ENCODE measurements at regions not wholly inside any gene's neighbourhood (a gene's known extent, or its start where the extent isn't known, plus 50 kb on each side); places are given as distances from the start of the nearest gene placed in this dataset.
"Not testable (repeated sequence)": the region's sequence is repeated elsewhere in the genome, so short reads cannot be mapped to it uniquely, and the experiment has no call there.

DNA sequence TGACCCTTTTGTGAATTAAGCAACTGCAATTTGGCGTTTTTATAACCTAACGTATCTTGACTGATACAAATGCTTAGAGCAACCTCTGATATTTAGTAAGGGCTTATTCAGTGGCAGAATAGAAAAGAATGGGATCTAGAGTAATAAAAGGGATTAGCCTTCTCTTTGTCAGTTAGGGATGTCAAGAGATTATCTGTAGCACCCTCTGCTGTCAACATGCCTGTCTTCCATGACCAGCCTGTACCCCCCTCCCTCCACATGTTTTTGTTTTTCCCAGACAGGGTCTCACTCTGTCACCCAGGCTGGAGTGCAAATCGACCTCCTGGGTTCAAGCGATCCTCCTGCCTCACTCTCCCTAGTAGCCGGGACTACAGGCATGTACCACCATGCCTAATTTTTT, 198.1 kb downstream of the NPIPA7 start:
- not testable (repeated sequence) for H3K4me3 ChIP-seq (ENCODE audit: low read depth, low read length); H3K4me1 ChIP-seq (ENCODE audit: insufficient read depth); DNase-seq (ENCODE audit: extremely low spot score); H3K36me3 ChIP-seq (ENCODE audit: insufficient read depth); H3K27ac ChIP-seq (ENCODE audit: low read depth)
- WGBS = 56% methylated on average over 5 of the region's 5 CpGs

DNA sequence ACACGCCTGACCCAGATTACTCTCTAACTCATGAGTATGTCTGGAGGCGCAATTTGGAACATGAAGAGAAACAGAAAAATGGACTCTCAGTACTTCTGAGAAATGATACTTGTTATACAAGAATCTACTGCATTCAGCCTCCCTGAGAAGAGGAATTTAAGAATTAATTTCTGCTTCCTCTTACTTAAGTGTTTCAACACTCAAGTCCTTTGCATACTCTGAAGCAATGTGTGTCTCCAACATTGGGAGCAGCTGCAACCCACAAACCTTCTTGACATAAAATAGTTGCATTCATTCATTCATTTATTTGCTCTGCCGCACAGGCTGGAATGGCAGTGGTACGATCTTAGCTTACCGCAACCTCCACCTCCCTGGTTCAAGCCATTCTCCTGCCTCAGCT, 199.8 kb downstream of the NPIPA7 start:
- Histone ChIP-seq H3K4me3 (ENCODE audit: low read depth, low read length) (no peak overlapping the region), H3K27ac (ENCODE audit: low read depth) (no peak overlapping the region)
- 91% methylated on average over 5 of the region's 5 CpGs for WGBS

DNA sequence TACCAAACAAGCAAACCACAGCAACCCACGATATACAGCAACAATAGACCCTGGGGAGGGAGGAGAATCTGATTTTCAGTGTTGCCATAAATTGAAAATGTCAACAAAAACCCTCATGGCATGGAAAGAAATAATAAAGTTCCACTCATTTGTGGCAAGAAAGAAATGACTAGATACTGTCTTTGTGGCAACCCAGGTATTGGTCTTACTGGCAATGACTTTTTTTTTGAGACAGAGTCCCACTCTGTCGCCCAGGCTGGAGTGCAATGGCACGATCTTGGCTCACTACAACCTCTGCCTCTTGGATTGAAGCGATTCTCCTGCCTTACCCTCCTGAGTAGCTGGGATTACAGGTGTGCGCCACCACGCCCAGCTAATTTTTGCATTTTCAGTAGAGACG, 204.0 kb downstream of the NPIPA7 start:
- WGBS = 87% methylated on average over 7 of the region's 7 CpGs
- not testable (repeated sequence) for DNase-seq (ENCODE audit: extremely low spot score); H3K4me3 ChIP-seq (ENCODE audit: low read depth, low read length); H3K27ac ChIP-seq (ENCODE audit: low read depth); H3K36me3 ChIP-seq (ENCODE audit: insufficient read depth); H3K4me1 ChIP-seq (ENCODE audit: insufficient read depth)

More for the DNA sequence above, 199.8 kb downstream of the NPIPA7 start:
- H3K4me1 ChIP-seq (ENCODE audit: insufficient read depth) = no peaks in the 10 kb centered on the region
- no peaks in the 10 kb centered on the region for H3K36me3 ChIP-seq (ENCODE audit: insufficient read depth)
- DNase-seq (ENCODE audit: extremely low spot score) = no peak

DNA sequence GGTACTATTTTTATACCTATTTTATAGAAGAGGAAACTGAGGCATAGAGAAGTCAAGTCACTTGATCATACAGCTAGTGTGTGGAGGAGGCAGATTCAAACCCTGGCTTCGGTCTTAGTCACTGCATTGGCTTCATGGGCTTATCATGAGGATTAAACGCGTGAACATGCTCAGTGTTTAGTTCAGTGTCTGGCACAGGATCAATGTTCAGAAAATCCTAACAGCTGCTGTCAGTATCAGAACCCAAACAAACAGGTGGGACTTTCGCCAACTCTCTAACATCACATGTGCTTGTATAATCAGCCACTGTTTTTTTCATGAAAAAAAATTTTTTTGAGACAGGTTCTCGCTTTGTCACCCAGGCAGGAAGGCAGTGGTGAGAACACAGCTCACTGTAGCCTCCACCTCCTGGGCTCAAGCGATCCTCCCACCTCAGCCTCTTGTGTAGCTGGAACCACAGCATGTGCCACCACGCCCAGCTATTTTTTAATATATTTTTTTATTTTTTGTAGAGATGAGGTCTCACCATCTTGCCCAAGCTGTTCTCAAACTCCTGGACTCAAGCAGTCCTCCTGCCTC, 207.2 kb downstream of the NPIPA7 start:
- WGBS = 61% methylated on average over 6 of the region's 7 CpGs
- not testable (repeated sequence) for H3K4me1 ChIP-seq (ENCODE audit: insufficient read depth); H3K4me3 ChIP-seq (ENCODE audit: low read depth, low read length); H3K36me3 ChIP-seq (ENCODE audit: insufficient read depth); DNase-seq (ENCODE audit: extremely low spot score); H3K27ac ChIP-seq (ENCODE audit: low read depth)

DNA sequence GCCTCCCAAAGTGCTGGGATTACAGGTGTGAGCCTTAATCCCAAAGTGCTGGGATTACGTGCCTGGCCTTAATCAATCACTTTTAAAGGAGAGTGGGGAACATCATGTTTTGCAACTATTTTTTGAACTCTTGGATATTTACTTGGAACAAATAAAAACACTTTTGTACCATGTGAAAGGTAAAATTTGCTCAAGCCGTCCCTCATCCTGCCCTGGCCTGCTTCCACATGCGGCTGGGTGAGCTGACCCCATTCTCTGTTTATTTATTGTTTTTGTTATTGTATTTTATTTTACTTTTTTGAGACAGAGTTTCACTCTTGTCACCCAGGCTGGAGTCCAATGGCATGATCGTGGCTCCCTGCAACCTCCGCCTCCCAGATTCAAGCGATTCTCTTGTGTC, 208.0 kb downstream of the NPIPA7 start:
- H3K27ac ChIP-seq (ENCODE audit: low read depth); DNase-seq (ENCODE audit: extremely low spot score); H3K36me3 ChIP-seq (ENCODE audit: insufficient read depth); H3K4me3 ChIP-seq (ENCODE audit: low read depth, low read length); H3K4me1 ChIP-seq (ENCODE audit: insufficient read depth): not testable (repeated sequence)
- WGBS = 92% methylated on average over 4 of the region's 6 CpGs

DNA sequence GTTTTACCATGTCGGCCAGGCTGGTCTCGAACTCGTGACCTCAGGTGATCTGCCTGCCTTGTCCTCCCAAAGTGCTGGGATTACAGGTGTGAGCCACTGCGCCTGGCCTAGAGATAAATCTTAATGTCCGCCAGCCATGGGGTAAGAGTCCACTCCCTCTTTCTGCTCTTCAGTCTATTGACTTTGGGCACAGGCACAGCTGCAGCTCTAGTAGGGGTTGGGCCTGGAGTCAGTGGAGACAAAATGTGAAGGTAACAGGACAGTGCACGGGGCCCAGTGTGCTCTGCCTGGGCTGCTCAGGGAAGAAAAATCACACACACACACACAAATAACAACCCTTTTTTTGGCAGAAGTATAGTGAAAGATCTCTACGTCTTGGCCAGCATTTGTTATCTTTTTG, 209.5 kb downstream of the NPIPA7 start:
- not testable (repeated sequence) for H3K27ac ChIP-seq (ENCODE audit: low read depth); DNase-seq (ENCODE audit: extremely low spot score)
- WGBS = 79% methylated on average over 7 of the region's 7 CpGs

DNA sequence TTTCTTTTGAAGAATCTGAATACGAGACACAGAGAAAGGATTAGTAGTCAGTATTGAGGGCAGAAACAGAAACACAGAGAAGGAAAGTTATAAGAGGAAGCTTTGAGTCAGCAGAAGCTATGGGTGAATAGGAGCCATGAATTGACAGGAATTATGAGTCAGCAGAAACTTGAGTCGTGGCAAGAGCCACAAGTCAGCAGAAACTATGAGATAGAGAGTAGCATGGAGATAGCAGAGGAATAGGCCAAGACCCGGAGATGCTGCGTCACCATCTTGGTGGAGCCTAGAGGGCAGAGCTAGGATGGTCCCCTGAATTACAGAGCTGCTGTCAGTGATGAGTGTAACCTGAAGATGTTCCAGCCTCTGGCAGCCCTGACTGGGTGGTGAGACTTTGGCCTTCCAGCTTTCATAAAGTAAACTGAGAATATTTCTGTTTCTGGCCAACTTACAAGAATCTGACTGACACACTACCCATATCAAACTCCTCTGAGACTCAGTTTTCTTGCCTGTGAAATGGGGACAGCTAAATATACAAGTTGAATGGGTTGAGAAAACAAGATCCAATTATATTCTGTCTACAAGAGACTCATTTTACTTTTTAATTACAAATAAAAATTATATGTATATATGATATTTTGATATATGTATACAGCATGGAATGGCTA, 211.8 kb downstream of the NPIPA7 start:
- WGBS = 46% methylated on average over 2 of the region's 4 CpGs
- DNase-seq (ENCODE audit: extremely low spot score); H3K27ac ChIP-seq (ENCODE audit: low read depth); H3K4me3 ChIP-seq (ENCODE audit: low read depth, low read length); H3K36me3 ChIP-seq (ENCODE audit: insufficient read depth); H3K4me1 ChIP-seq (ENCODE audit: insufficient read depth): not testable (repeated sequence)

More for the DNA sequence above, 209.5 kb downstream of the NPIPA7 start:
- not testable (repeated sequence) for H3K4me3 ChIP-seq (ENCODE audit: low read depth, low read length); H3K4me1 ChIP-seq (ENCODE audit: insufficient read depth); H3K36me3 ChIP-seq (ENCODE audit: insufficient read depth)

DNA sequence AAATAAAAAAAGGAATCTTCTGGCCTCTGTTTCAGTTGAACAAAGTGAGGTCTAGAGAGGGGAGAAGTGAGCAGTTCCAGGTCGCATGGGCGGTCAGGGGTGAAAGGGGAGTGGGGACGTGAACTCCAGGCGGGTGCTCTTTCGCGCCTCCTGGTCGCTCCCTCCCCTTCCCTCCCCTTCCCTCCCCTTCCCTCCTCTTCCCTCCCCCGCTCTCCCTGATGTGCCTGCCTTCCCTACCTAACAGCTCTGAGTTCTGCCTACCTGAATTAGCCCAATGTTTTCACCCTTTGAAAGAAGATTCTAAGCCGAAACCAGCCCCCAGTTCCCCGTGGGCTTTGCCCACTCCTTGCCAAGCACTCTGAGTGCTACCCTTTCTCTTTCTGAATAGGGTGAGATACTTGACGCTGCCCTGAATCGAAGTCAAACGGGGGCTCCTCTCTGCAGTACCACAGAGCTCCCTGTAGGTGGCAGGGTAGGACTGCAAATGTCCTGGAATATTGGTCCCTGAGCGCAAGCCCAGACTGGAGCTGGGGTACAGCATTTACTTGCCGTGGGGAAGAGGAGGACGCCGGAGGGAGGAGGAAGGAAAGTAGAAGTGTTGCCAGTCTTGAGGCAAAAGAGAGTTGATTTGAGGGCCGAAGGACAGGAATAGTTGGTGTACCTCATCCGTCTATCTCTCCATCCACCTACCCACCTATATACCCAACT, 214.4 kb downstream of the NPIPA7 start:
- not testable (repeated sequence) for H3K4me1 ChIP-seq (ENCODE audit: insufficient read depth); H3K4me3 ChIP-seq (ENCODE audit: low read depth, low read length); DNase-seq (ENCODE audit: extremely low spot score); H3K36me3 ChIP-seq (ENCODE audit: insufficient read depth); H3K27ac ChIP-seq (ENCODE audit: low read depth)
- 11% methylated on average over 16 of the region's 19 CpGs for WGBS

DNA sequence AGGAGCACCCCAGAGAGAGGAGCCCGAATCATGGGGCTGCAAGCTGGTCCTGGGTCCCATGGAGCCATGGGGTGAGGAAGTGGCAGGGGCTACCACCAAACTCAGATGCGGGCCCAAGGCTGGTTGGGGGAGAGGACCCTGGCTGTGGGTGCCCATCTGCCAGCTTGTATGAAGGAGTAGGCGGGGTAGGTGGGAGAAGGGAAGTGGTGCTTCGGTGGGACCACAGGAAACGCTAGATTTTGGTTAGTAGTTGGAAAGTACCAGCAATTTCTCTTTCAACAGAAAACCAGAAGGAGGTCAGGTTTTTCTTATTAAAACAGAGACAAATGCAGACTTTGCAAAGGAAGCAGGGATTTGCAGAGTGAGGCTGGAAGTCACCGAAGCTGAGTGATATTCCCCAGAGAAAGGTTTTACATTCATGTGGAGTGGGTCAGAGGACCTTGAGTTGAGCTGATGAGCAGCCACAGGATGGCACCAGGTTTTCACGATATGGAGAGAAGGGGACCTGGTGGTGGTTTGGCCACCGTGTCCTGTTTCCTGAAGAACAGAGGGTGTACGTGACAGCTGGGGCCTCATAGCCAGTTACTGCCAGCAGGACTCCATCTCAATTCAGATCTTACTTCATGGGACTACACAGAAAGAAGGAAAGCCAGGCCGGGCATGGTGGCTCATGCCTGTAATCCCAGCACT, 216.2 kb downstream of the NPIPA7 start:
- not testable (repeated sequence) for H3K36me3 ChIP-seq (ENCODE audit: insufficient read depth); H3K27ac ChIP-seq (ENCODE audit: low read depth); H3K4me1 ChIP-seq (ENCODE audit: insufficient read depth); DNase-seq (ENCODE audit: extremely low spot score); H3K4me3 ChIP-seq (ENCODE audit: low read depth, low read length)
- WGBS = 24% methylated on average over 3 of the region's 10 CpGs

DNA sequence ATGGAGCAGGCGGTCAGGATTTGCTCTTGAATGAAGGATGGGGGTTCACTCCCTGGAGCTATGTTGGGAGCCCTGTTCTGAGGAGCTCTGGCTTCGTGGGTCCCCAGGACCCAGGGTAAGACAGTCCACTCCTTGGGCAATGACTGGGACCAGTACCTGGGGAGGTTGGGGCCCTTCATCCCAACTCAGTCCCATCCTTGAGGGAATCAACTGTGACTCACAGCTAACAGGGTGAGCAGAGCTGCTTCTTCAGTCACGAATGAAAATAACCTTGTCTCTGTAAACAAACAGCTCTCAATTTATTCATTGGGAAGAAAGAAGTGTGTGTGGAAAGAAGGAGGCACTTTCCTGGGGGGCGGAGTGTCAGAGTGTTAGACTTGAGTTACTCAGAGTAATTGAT, 222.3 kb downstream of the NPIPA7 start:
- 71% methylated on average over 3 of the region's 4 CpGs for WGBS
- not testable (repeated sequence) for H3K36me3 ChIP-seq (ENCODE audit: insufficient read depth)

DNA sequence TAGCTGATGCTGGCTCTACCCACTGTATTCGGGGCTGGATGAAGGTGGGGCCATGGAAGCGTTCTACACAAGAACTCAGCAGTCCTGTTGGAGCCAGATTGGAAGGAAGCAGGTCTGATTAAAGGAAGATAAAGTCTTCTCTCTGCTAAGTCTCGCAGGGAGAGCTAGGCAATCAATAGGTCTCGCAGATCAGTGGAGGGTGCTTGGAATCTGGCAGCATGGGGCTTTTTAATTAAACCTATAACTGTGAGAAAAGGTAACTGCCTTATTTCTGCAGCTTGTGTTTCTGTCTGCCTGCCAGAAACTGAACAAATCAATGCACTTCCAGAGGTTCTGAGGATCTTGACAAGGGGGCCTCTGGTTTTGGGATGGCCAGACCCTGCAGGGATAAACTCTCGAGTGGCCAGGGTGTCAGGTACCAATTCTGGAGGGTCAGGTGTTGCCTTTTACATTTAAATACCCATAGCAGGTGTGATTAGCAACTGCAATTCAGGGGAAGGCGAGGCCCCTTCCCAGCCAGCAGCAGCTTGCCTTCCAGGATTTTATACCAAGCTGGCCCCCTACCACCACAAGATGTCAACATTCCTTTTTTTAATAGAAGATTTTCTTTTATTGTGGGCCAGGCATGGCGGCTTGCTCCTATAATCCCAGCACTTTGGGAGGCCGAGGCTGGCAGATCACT, 228.6 kb downstream of the NPIPA7 start:
- H3K4me3 ChIP-seq (ENCODE audit: low read depth, low read length); DNase-seq (ENCODE audit: extremely low spot score); H3K27ac ChIP-seq (ENCODE audit: low read depth); H3K4me1 ChIP-seq (ENCODE audit: insufficient read depth); H3K36me3 ChIP-seq (ENCODE audit: insufficient read depth): not testable (repeated sequence)
- WGBS = 39% methylated on average over 4 of the region's 8 CpGs

More for the DNA sequence above, 222.3 kb downstream of the NPIPA7 start:
- not testable (repeated sequence) for H3K4me1 ChIP-seq (ENCODE audit: insufficient read depth); H3K4me3 ChIP-seq (ENCODE audit: low read depth, low read length); H3K27ac ChIP-seq (ENCODE audit: low read depth); DNase-seq (ENCODE audit: extremely low spot score)

DNA sequence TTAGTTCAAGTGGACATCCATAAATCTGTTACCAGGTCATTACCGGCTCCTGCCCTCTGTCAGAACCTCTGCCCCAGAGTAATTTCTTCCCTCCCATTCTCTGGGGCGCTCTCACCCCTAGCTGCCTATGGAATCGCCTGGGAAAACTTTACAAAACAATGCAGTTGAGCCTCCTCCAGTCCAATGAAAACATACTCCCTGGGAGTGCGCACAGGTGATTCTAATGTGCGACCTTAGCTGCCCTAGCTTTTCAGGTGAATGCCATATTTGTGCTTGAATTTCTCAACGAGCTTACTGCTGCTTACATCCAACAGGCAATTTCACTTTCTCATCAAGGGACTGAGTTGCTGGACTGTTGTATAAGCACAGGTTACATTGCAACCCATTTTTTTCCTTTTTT, 230.7 kb downstream of the NPIPA7 start:
- H3K4me3 ChIP-seq (ENCODE audit: low read depth, low read length); DNase-seq (ENCODE audit: extremely low spot score); H3K27ac ChIP-seq (ENCODE audit: low read depth); H3K4me1 ChIP-seq (ENCODE audit: insufficient read depth); H3K36me3 ChIP-seq (ENCODE audit: insufficient read depth): not testable (repeated sequence)
- 53% methylated on average over 6 of the region's 6 CpGs for WGBS

DNA sequence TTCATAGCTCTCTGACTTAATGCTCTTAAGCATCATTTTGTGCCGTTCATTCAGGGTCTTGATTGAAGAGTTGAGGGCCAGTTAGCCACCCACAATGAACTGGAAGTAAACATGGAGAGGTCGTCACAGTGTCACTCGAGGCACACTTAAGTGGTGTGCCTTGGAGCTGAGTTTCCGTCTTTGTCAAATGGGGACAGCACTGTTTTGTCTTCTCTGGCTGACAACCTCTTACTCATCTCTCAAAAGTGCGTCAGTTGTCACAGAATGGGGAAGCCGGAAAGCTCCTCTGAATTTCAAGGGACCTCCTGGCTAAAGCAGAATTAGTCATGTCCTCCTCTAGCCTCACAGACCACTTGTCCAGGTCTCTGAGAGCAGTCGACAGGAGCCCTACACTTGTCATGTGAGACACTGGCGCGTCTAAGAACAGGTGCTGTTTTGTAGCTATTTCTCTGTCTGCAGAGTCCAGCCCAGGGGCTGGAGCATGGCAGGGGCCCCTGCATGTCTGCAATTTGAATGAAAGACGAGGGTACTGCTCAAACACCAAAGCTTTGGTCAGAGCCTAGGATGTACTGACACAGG, 231.5 kb downstream of the NPIPA7 start:
- H3K36me3 ChIP-seq (ENCODE audit: insufficient read depth); DNase-seq (ENCODE audit: extremely low spot score); H3K4me3 ChIP-seq (ENCODE audit: low read depth, low read length); H3K4me1 ChIP-seq (ENCODE audit: insufficient read depth); H3K27ac ChIP-seq (ENCODE audit: low read depth): not testable (repeated sequence)
- 63% methylated on average over 7 of the region's 10 CpGs for WGBS
